T-helper 1 cell treated with Interleukin-12 subunit alpha and Interleukin-12 subunit beta and Interleukin-4 antibody, amounts not matched to agents 30 ng/mL and 1 ng/mL, for 36 hours (primary cell): ENCODE measurements at regions not wholly inside any gene's neighbourhood (a gene's known extent, or its start where the extent isn't known, plus 50 kb on each side); places are given as distances from the start of the nearest gene placed in this dataset.

Experiments used
- intact Hi-C: fragments of 100-400 bp; cut with micrococcal nuclease; formaldehyde crosslinking; loops from one replicate; pipeline ENCODE4 v1.15.1; 2024

GRCh38 chr20:21577551-21577950 is 63.7 kb upstream of the NKX2-2 start:
- intact Hi-C loops = no loop called here

DNA sequence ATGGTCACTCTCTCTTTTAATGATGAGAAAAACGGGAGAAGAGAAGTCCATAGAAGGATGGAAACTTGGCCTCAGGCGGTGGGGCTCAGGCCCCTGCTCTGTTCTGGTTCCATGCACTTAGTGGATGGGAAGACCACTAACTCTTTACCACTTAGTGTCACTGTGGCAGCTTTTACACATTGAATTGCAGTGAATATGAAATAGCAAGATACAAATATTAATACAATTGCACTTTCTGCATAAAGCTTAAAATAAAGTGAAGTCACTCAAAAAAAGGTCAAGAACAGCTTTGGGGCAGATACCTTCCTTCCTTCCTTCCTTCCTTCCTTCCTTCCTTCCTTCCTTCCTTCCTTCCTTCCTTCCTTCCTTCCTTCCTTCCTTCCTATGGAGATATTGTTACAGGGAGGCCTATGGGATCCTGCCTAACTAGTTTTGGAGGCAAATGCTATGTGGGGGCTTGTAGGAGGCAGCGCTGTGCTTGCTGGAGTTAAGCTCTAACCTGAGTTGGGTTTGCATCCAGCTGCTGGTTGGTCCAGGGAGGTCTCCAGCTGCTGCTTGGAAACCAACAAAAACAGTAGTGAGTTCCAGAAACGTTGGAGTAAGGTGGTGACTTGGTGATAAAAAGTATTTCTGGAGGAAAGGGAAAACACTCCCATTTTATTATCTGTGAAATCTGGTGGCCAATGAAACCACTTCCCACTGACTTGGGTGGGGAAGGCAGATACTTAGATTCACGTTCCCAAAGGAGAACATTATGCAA is 62.3 kb upstream of the NKX2-2 start:
- intact Hi-C loops = no loop called here

GRCh38 chr20:21575167-21575566 is 61.3 kb upstream of the NKX2-2 start:
- intact Hi-C loops = no loop called here

DNA sequence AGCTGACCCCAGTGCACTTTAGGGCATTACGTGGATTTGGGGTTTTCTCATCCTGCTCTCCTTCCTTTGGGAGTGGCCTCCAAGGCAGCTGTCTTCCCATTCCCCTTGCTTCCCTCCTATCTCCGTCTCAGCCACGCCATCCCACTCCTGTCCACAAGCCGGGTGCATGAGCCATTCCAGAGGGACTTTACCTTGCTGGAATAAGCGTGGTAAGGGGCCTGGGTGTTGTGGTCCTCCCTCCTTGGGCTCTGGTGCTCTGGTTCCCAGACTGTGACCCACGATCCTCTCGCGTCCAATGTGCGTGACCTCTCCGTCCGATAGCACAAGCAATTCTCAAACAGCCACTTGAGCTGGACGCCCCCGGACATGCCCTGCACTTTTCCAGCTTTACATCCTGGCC is 60.6 kb upstream of the NKX2-2 start:
- intact Hi-C loops = loop anchor here (5.0 kb wide), 1 partner anchor 737 kb away; no protein-coding TSS in a partner anchor

DNA sequence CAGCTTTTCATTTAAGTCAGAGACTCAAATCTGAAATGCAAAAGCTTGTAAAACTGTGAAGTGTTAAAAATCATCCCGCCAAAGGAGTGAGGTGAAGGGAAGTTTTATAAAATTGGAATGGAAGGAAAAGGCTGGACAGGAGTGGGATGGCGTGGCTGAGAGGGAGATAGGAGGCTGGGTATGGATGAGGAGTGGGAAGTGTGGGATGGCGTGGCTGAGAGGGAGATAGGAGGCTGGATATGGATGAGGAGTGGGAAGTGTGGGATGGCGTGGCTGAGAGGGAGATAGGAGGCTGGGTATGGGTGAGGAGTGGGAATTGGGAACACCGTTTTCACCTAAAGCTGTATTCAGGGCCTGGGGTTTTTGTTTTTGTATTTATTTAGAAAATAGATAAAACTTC is 59.4 kb upstream of the NKX2-2 start:
- intact Hi-C loops = loop anchor here (2.0 to 5.0 kb wide), 2 partner anchors 178 to 736 kb away; no protein-coding TSS in a partner anchor

GRCh38 chr20:21571841-21572690 is 58.2 kb upstream of the NKX2-2 start:
- intact Hi-C loops = loop anchor here (1.0 to 5.0 kb wide), 7 partner anchors 15 to 735 kb away; no protein-coding TSS in a partner anchor

- intact Hi-C loops = loop anchor here (2.0 to 5.0 kb wide), 2 partner anchors 14 to 733 kb away; no protein-coding TSS in a partner anchor
Observed at GRCh38 chr20:21570285-21570992, 56.6 kb upstream of the NKX2-2 start.

- intact Hi-C loops = no loop called here
Observed at GRCh38 chr20:21569586-21569985, 55.7 kb upstream of the NKX2-2 start.

- intact Hi-C loops = no loop called here
Observed at GRCh38 chr20:21564127-21564773, 50.4 kb upstream of the NKX2-2 start.
